NCI-H526 (cell line): ENCODE measurements at regions not wholly inside any gene's neighbourhood (a gene's known extent, or its start where the extent isn't known, plus 50 kb on each side); places are given as distances from the start of the nearest gene placed in this dataset.
"Not testable (repeated sequence)": the region's sequence is repeated elsewhere in the genome, so short reads cannot be mapped to it uniquely, and the experiment has no call there.

Experiments
- DNase-seq, 2 experiments: peaks; one replicate each; lab custom pipeline; 2025; lab: John Stamatoyannopoulos, UW

- no peak for DNase-seq
These were observed 170.5 kb upstream of the WSCD1 start for GRCh38 chr17:5899496-5900195.

- no peak for DNase-seq
These were observed 168.4 kb upstream of the WSCD1 start for GRCh38 chr17:5901731-5902130.

DNA sequence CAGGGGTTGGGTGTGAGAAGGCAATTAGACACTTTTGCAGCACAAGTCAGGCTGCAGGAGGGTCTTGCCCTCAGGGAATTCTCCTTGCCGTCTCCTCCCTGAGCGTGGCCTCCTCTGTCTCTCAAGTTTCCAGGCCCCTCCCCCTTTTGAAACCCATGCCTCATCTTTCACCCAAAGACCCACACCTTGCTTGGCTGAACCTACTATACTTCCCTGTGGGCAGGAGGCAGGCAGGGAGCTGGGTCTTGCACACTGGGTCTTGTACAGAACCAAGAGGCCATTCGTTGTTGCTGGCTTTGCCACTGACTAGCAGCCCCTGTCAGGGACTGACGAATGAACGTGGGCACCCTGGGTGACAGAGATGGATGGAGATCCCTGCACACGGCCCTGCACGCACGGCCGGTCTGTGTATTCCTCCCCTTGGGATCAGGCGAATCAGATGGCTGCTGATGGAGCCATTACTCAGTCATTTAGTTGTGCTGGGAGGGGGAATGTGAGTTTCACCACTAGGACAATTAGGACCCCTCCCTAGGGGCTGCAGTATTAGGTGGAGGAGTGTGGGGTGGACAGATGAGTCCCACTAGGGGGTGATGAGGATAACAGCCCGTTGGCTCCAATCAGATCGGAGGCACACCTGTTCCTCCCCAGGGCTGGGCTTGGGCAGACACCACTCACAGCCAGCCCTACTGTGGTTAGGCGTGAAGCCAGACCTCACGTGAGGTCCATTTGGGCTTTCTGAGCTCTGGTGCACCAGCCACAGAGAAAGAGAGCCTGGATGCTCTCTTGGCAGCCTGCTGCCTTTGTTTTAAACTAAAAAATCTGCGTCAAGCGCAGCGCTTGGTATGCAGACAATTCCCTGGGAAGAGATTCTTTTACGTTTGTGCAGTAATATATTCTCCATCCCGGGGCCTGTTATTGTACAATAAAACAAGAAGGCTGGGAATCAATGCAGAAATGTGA, 167.7 kb upstream of the WSCD1 start:
- no peak for DNase-seq

DNA sequence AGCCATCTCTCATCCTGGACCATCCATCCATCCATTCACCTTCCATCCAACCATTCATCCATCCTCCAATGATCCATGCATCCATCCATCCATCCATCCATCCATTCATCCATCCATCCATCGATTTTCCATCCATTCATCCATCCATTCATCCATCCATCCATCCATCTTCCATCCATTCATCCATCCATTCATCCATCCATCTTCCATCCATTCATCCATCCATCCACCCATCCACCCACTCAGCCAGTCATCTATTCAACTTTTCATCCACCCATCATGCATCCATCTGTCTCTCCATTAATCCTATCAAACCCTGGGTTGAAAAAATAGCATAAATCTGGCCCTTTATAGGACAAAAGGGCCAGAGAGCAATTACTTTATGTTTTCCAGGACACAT, 158.3 kb upstream of the WSCD1 start:
- no peak for DNase-seq

DNA sequence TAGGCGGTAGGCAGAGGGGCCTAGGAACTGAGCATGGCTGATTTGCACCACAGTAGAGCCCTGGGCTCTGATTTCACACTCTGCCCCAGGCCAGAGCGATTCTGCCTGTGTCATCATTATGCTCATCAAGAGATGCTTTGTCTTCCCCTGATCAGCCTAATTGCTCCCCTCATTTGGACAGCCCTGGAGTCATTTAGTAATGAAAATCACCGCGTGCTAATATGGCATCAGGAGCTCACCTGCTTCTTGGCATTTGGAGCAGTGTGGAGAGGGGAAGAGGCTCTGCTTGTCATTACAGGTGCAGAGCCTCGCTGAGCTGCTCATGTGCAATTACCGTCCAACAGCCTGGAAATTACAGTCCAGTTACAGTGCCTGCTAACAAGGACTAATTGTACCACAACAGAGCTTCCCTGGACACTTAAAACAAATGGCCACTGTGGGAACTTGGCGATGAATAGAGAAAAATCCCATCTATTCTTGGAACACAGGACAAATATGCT, 157.1 kb upstream of the WSCD1 start:
- DNase-seq = no peak

DNA sequence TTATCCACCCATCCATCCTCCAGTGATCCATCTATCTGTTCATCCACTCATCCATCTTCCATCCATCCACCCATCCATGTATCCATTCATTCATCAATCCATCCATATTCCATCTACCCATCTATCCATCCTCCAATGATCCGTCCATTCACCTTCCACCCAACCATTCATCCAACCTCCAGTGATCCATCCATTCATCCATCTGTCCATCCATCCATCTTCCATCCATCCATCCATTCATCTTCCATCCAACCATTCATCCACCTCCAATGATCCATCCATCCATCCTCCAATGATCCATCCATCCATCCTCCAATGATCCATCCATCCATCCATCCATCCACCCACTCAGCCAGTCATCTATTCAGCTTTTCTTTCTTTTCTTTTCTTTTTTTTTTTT, 156.5 kb upstream of the WSCD1 start:
- DNase-seq = no peak

DNA sequence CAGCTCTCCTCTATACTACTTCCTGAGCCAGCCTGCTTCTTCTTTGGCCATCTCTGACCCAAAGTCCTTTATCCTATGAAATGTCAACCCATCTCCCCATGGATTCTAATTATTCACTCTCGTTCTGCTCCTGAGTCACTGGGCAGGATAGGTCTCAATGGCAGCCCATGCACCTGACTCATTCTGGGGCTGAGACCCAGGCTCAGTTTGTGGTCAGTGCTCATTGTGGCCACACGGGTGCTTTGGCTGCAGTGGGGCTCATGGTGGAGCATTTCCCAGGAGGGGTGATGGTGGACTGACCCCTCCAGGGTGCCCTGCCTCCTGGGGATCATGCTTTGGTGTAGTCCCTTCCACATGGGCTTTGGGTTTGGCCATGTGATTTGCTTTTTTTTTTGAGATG, 154.8 kb upstream of the WSCD1 start:
- no peak for DNase-seq

GRCh38 chr17:5919089-5919488, 151.1 kb upstream of the WSCD1 start:
- no peak for DNase-seq

GRCh38 chr17:5921512-5922282, 148.5 kb upstream of the WSCD1 start:
- DNase-seq = no peak

DNA sequence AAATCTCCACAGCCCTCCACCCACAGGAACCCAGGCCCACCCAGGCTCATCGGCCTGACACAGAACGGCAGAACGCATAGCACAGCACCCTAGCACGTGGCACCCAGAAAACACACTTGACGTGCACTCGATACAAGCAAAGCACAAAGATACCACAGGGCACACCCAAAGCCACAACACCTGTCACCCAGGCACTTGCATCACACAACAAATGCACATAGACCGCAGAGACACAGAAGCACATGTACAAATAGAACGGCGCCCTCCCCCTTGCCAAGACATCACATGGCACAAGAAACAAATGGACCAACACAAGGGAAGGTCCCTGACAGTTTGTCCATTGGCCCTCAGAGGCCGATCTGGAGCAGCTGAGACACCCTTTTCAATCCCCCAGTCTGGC, 147.7 kb upstream of the WSCD1 start:
- DNase-seq = no peak

DNA sequence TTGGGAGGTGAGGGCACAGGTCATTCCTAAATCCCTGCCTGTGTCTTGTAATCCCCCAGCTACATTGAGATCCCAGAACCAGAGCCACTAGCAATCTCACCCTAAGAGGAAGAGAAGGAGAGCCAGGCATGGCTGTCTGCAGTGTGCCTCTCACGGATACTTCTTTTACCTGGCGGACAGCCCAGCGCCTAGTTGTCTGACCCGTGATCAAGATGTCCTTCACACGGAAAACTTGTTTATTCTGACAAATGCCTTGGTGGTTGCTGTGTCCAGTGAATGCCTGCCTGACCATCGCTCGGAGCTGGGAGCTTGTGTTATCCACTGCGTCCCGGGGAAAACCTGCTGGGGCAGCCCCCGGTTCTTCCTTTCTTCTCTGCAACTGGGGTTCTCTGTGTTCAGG, 140.5 kb upstream of the WSCD1 start:
- no peak for DNase-seq

- DNase-seq = not testable (repeated sequence)
These were observed 139.6 kb upstream of the WSCD1 start for GRCh38 chr17:5930555-5930954.

- DNase-seq = no peak
These were observed 138.6 kb upstream of the WSCD1 start for GRCh38 chr17:5931616-5932015.

DNA sequence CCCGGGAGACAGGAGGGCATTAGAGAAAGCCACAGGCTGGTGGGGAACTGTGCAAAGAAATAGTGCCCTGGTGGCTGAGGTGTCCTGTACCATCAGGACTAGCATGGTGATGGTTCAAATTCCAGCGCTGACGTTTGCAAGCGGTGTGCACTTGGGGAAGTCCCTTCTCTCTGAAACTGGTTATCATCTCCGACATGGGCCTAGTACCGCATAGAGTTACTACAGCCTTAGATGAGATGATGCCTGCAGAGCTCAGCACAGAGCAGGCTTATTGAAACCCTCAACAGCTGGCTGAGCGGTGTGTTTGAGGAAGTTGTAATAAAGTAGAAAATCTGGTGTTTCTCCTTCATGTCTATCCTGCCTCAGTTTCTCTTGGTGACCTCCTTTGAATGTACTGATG, 136.7 kb upstream of the WSCD1 start:
- DNase-seq = no peak

- DNase-seq = no peak
These were observed 128.9 kb upstream of the WSCD1 start for GRCh38 chr17:5941258-5941657.

- DNase-seq = no peak
These were observed 127.5 kb upstream of the WSCD1 start for GRCh38 chr17:5942687-5943086.

- DNase-seq = no peak
These were observed 126.9 kb upstream of the WSCD1 start for GRCh38 chr17:5943232-5943631.

GRCh38 chr17:5943982-5944381, 126.2 kb upstream of the WSCD1 start:
- no peak for DNase-seq

GRCh38 chr17:5947701-5948180, 122.4 kb upstream of the WSCD1 start:
- DNase-seq = no peak

DNA sequence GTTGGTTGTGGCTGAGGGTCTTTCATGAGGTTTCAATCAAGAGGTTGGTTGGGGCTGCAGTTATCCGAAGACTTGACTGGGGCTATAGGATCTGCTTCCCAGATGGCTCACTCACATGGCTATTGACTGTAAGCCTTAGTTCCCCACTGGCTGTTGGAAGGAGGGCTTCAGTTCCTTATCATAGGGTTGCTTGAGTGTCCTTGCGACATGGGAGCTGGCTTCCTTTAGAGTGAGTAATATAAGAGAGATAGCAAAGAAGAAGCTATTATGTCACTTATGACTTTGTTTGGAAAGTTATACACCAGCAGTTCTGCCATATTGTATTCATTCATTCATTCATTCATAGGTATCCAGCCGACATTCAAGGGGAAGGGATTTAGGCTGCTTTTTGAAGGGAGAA, 121.4 kb upstream of the WSCD1 start:
- no peak for DNase-seq

DNA sequence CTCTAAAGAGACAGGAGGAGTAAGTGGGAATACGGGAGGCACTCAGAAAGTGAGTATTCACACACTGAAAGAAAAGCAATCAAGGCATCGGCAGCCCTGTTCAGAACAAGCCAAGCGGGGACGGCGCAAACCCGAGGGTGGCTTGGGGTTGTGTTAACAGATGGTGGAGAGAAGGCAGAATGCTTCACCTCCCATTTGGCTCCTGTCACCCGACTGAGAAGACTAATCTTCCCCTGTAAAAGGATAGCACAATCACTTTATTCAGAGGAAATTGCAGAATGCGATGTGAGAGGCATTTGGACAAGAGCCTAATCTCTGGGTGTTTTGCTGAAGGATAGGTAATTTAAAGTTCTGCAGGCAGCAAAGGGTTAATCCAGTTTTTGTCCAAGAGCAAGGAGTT, 119.3 kb upstream of the WSCD1 start:
- DNase-seq = no peak

DNA sequence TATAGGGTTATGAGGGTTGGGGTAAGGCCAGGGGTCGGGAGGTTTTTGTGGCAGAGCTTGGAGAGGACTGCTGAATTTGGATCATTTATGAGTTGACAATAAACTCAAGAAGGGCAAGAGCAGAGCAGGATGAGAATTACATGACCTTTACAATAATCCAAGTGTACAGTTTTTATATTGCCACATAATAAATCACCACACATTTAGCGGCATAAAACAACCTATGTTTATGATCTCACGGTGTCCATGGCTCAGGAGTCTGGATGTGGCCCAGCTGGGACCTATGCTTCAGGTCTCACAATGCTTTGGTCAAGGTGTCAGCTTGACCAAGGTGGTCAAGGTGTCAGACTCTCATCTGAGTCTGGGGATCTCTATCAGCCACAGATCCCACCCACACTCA, 118.3 kb upstream of the WSCD1 start:
- DNase-seq = no peak
